GM18517 (cell line): ENCODE measurements at regions not wholly inside any gene's neighbourhood (a gene's known extent, or its start where the extent isn't known, plus 50 kb on each side); places are given as distances from the start of the nearest gene placed in this dataset.
"Not testable (repeated sequence)": the region's sequence is repeated elsewhere in the genome, so short reads cannot be mapped to it uniquely, and the experiment has no call there.

Experiments used
- ATAC-seq: cut with Tn5 transposase; IDR thresholded peaks from one replicate; pipeline ENCODE4 v1.9.1; 2021; ENCODE audit warnings: mild to moderate bottlenecking, moderate library complexity; ENCODE audit not compliant: unreplicated experiment

- no peak for ATAC-seq
Observed at GRCh38 chr20:19024296-19025035, 188.0 kb upstream of the SLC24A3 start.

GRCh38 chr20:19025430-19026120 lies 186.9 kb upstream of the SLC24A3 start:
- ATAC-seq, result peak; percentile 13

- peak; percentile 77 for ATAC-seq
Observed at GRCh38 chr20:19026121-19026878, 186.1 kb upstream of the SLC24A3 start.

- no peak for ATAC-seq
Observed at GRCh38 chr20:19026901-19027644, 185.4 kb upstream of the SLC24A3 start.

- no peak for ATAC-seq
Observed at GRCh38 chr20:19027971-19028370, 184.5 kb upstream of the SLC24A3 start.

GRCh38 chr20:19041787-19042186 lies 170.7 kb upstream of the SLC24A3 start:
- no peak for ATAC-seq

- ATAC-seq, result no peak
Observed at GRCh38 chr20:19045371-19045770, 167.1 kb upstream of the SLC24A3 start.

GRCh38 chr20:19047040-19047950 lies 165.1 kb upstream of the SLC24A3 start:
- ATAC-seq, result no peak

- no peak for ATAC-seq
Observed at GRCh38 chr20:19047951-19048296, 164.5 kb upstream of the SLC24A3 start.

GRCh38 chr20:19048995-19049501 lies 163.4 kb upstream of the SLC24A3 start:
- no peak for ATAC-seq

- ATAC-seq, result no peak
Observed at GRCh38 chr20:19049514-19049913, 162.9 kb upstream of the SLC24A3 start.

- no peak for ATAC-seq
Observed at GRCh38 chr20:19056909-19057308, 155.5 kb upstream of the SLC24A3 start.

- ATAC-seq, result not testable (repeated sequence)
Observed at GRCh38 chr20:19064788-19065187, 147.7 kb upstream of the SLC24A3 start.

GRCh38 chr20:19067986-19068385 lies 144.5 kb upstream of the SLC24A3 start:
- ATAC-seq, result no peak

GRCh38 chr20:19070026-19070425 lies 142.4 kb upstream of the SLC24A3 start:
- ATAC-seq, result no peak

GRCh38 chr20:19070681-19071445 lies 141.6 kb upstream of the SLC24A3 start:
- ATAC-seq, result peak; percentile 40

GRCh38 chr20:19071446-19071725 lies 141.1 kb upstream of the SLC24A3 start:
- ATAC-seq, result peak; percentile 44

- ATAC-seq, result no peak
Observed at GRCh38 chr20:19071902-19072498, 140.4 kb upstream of the SLC24A3 start.

GRCh38 chr20:19072988-19073387 lies 139.5 kb upstream of the SLC24A3 start:
- ATAC-seq, result no peak
